ENCODE measurements at regions not wholly inside any gene's neighbourhood (a gene's known extent, or its start where the extent isn't known, plus 50 kb on each side); places are given as distances from the start of the nearest gene placed in this dataset.
A peak's percentile ranks its signal among the peaks of the same experiment; 100 is the strongest.
"Not testable (repeated sequence)": the region's sequence is repeated elsewhere in the genome, so short reads cannot be mapped to it uniquely, and the experiment has no call there.

- DNase-seq (ENCODE audit: low spot score) = not testable (repeated sequence)
Observed at GRCh38 chr13:90945146-90945545, 402.3 kb upstream of the MIR17HG start.

GRCh38 chr13:90946125-90946524, 401.4 kb upstream of the MIR17HG start:
- not testable (repeated sequence) for DNase-seq (ENCODE audit: low spot score)

- no peak for DNase-seq (ENCODE audit: low spot score)
Observed at GRCh38 chr13:90947976-90948375, 399.5 kb upstream of the MIR17HG start.

- DNase-seq (ENCODE audit: low spot score) = no peak
Observed at GRCh38 chr13:90950160-90950559, 397.3 kb upstream of the MIR17HG start.

GRCh38 chr13:90951663-90952062, 395.8 kb upstream of the MIR17HG start:
- no peak for DNase-seq (ENCODE audit: low spot score)

- no peak for DNase-seq (ENCODE audit: low spot score)
Observed at GRCh38 chr13:90952326-90952725, 395.2 kb upstream of the MIR17HG start.

- no peak for DNase-seq (ENCODE audit: low spot score)
Observed at GRCh38 chr13:90954605-90955195, 392.8 kb upstream of the MIR17HG start.

GRCh38 chr13:90956031-90956430, 391.5 kb upstream of the MIR17HG start:
- no peak for DNase-seq (ENCODE audit: low spot score)

GRCh38 chr13:90958866-90959265, 388.6 kb upstream of the MIR17HG start:
- no peak for DNase-seq (ENCODE audit: low spot score)

- peak; percentile 13 for DNase-seq (ENCODE audit: low spot score)
Observed at GRCh38 chr13:90968166-90968904, 379.2 kb upstream of the MIR17HG start.

- no peak for DNase-seq (ENCODE audit: low spot score)
Observed at GRCh38 chr13:90974249-90974975, 373.1 kb upstream of the MIR17HG start.

- no peak for DNase-seq (ENCODE audit: low spot score)
Observed at GRCh38 chr13:90979059-90979458, 368.4 kb upstream of the MIR17HG start.

GRCh38 chr13:90984756-90985155, 362.7 kb upstream of the MIR17HG start:
- no peak for DNase-seq (ENCODE audit: low spot score)

GRCh38 chr13:90995001-90995400, 352.5 kb upstream of the MIR17HG start:
- no peak for DNase-seq (ENCODE audit: low spot score)

- no peak for DNase-seq (ENCODE audit: low spot score)
Observed at GRCh38 chr13:90995614-90996013, 351.9 kb upstream of the MIR17HG start.

GRCh38 chr13:90997951-90998350, 349.5 kb upstream of the MIR17HG start:
- DNase-seq (ENCODE audit: low spot score) = no peak

GRCh38 chr13:90999401-90999800, 348.1 kb upstream of the MIR17HG start:
- DNase-seq (ENCODE audit: low spot score) = no peak

- no peak for DNase-seq (ENCODE audit: low spot score)
Observed at GRCh38 chr13:91001371-91001770, 346.1 kb upstream of the MIR17HG start.

GRCh38 chr13:91014696-91015095, 332.8 kb upstream of the MIR17HG start:
- no peak for DNase-seq (ENCODE audit: low spot score)

GRCh38 chr13:91017031-91017668, 330.3 kb upstream of the MIR17HG start:
- peak; percentile 23 for DNase-seq (ENCODE audit: low spot score)

GRCh38 chr13:91017669-91018053, 329.8 kb upstream of the MIR17HG start:
- no peak for DNase-seq (ENCODE audit: low spot score)

- DNase-seq (ENCODE audit: low spot score) = no peak
Observed at GRCh38 chr13:91020461-91021034, 326.9 kb upstream of the MIR17HG start.
